Fibroblast of lung (primary cell): ENCODE measurements at regions not wholly inside any gene's neighbourhood (a gene's known extent, or its start where the extent isn't known, plus 50 kb on each side); places are given as distances from the start of the nearest gene placed in this dataset.

ENCODE experiments used
- CTCF ChIP-seq, 2 donors: IDR thresholded peaks in 1 of 2; conservative IDR thresholded peaks in 1 of 2; 1 replicate in 1 of 2; 2 replicates in 1 of 2; pipeline ENCODE4 v1.5.1; 2011 to 2012; ENCODE audit warnings: low read length in 2 of 2, control low read depth in 1 of 2, inconsistent platforms in 1 of 2, low read depth in 1 of 2, mild to moderate bottlenecking in 1 of 2
- EZH2 ChIP-seq: IDR thresholded peaks from 2 replicates; pipeline ENCODE4 v1.5.1; 2012; ENCODE audit warnings: low read length, control low read depth, mild to moderate bottlenecking; ENCODE audit errors: missing control alignments

GRCh38 chr1:193538680-193539079, 352.3 kb upstream of the B3GALT2 start:
- TF ChIP-seq CTCF (conservative IDR thresholded peaks at IDR 0.05 in 1 of 2, IDR thresholded peaks at IDR 0.05 in 1 of 2; ENCODE audit: low read depth in 1 of 2, low read length in 2 of 2) = no peak
- TF ChIP-seq EZH2 = no peak
